Limb (tissue), 2 donors: ENCODE measurements at regions not wholly inside any gene's neighbourhood (a gene's known extent, or its start where the extent isn't known, plus 50 kb on each side); places are given as distances from the start of the nearest gene placed in this dataset.
A peak's percentile ranks its signal among the peaks of the same experiment; 100 is the strongest.
"Not testable (repeated sequence)": the region's sequence is repeated elsewhere in the genome, so short reads cannot be mapped to it uniquely, and the experiment has no call there.

Experiments
- DNase-seq, 2 donors: peaks; one replicate each; pipeline ENCODE4 v3.0.0-alpha.2; 2016; ENCODE audit errors: extremely low spot score in 2 of 2

- DNase-seq = no peak
Observed at GRCh38 chr3:102904629-102905028, 469.8 kb downstream of the ZPLD1 start.

DNA sequence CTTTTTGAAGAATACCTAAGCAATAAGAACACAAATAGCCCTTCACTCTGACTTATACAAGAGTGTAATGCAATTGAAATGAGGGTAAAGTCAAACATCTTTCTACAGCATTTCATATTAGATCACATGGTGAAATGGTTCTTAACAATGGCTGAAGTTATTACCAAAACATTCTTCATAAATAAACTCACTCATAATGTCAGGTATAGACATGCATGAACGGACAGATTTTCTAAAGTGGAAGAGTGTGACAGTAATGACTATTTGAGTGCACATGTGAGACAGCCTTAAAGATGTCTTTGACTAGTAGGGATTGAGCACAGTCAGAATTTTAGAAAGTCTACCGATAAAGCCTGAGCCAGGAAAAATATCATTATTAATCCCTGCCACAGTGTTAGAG lies 471.0 kb downstream of the ZPLD1 start:
- DNase-seq = no peak

- DNase-seq = no peak
Observed at GRCh38 chr3:102906818-102907217, 472.0 kb downstream of the ZPLD1 start.

GRCh38 chr3:102909904-102910303 lies 475.1 kb downstream of the ZPLD1 start:
- no peak for DNase-seq

- no peak for DNase-seq
Observed at GRCh38 chr3:102916532-102916931, 481.7 kb downstream of the ZPLD1 start.

GRCh38 chr3:102926618-102927017 lies 491.8 kb downstream of the ZPLD1 start:
- no peak for DNase-seq

DNA sequence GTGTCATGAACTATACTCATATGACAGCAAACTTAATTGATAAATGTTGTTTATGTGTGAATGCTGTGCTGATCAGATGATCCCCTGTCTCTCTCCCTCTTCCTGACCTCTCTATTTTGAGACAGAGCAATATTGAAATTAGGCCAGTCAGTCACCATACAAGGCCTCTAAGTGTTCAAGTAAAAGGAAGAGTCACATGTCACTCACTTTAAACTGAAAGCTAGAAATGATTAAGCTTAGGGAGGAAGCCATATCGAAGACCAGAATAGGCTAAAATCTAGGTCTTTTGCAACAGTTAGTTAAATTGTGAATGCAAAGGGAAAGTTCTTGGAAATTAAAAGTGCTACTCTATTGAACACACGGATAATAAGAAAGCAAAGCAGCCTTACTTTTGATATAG lies 498.6 kb downstream of the ZPLD1 start:
- no peak for DNase-seq

DNA sequence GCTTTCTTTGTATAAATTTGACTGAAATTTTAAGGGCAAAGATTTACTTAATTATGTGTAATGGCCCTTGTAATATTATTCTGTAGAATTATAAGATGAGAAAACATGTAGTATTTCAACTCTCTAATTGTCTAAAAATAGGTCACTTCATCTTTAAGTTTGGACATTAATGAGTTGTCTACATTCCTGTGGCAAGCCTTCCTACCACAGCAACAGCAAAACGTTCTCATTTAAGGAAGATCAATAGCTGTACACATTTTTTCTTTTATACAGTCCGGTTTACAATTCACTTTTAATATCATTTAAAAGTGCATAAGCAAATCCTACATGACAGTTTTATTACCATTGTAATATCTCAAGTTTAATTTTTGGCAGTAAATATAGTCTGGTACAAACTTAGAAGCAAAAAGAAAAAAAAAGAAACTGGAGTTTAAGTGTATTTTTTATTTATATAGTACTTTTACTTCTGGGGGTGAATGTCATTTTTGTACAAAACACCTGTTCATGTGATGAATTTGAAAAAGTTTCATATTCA lies 501.8 kb downstream of the ZPLD1 start:
- no peak for DNase-seq

GRCh38 chr3:102941786-102942185 lies 507.0 kb downstream of the ZPLD1 start:
- no peak for DNase-seq

- not testable (repeated sequence) for DNase-seq
Observed at GRCh38 chr3:102946445-102946844, 511.6 kb downstream of the ZPLD1 start.

DNA sequence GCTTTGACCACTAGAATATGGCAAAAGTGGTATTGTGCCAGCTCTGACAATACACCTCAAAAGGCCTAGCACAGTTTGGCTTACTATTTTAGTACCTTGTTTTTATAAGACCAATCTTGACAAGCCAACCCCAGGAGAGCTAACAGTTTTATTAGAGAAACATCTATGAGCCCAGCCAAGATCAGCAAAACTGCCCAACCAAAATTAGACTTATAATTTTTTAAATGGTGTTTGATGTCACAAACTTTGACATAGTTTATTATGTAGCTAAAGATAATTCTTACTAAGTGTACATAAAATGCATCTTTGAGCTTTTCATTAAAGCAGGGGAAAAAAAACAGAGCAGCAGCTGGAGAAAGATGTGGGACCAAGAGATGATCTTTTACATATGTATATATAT lies 537.5 kb downstream of the ZPLD1 start:
- no peak for DNase-seq

DNA sequence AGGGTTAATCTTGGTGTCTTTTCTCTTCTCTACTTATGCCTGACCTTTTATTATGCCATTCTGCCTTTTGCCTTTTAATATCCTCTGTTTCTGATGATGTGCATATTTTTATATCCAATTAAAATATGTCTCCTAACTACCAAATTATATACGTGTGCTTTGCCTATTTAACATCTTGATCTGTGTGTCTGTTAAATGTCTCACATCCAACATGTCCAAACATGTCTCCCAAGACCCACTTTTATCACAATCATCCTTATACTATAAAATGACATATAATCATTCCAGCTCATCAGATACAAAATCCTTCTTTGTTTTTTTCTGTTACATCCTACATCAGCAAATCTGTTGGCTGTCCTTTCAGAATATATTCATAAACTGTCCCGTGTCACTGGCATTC lies 539.5 kb downstream of the ZPLD1 start:
- DNase-seq = no peak

DNA sequence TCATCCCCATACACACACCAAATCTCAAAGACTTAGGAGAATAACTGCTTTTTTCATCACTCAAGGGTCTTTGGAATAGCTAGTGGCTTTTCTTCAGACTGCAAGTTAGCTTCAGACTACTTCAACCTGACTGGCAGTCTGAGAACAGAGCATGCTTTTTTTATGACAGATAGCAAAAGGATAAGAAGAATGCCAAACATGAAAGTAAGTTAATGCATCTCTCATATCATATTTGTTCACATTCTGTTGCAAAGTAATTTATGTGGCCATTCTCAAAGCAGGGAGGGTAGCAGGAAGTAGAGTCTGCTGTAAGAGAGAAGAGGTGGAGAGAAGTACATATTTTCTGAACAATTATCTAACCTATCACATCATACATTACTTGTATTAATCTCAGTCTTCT lies 544.4 kb downstream of the ZPLD1 start:
- no peak for DNase-seq

GRCh38 chr3:102979682-102980354 lies 545.0 kb downstream of the ZPLD1 start:
- peak; percentile 79 to 87 for DNase-seq

DNA sequence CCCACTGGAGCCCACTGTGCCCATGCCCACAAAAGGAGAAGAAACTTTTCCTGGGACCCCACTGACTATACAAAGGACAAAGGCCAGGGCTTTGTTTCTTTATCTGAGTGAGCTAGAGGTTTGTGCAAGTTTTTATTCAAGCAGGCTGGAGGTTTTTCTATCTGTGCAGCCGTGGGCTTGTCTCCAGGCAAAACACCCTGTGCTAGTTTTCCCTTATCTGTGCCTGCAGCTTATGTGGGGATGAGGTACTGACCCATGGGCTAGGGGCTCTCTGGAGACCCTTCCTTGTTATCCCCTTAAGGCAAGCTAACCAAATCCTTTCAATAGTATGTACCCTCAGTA lies 545.5 kb downstream of the ZPLD1 start:
- no peak for DNase-seq

DNA sequence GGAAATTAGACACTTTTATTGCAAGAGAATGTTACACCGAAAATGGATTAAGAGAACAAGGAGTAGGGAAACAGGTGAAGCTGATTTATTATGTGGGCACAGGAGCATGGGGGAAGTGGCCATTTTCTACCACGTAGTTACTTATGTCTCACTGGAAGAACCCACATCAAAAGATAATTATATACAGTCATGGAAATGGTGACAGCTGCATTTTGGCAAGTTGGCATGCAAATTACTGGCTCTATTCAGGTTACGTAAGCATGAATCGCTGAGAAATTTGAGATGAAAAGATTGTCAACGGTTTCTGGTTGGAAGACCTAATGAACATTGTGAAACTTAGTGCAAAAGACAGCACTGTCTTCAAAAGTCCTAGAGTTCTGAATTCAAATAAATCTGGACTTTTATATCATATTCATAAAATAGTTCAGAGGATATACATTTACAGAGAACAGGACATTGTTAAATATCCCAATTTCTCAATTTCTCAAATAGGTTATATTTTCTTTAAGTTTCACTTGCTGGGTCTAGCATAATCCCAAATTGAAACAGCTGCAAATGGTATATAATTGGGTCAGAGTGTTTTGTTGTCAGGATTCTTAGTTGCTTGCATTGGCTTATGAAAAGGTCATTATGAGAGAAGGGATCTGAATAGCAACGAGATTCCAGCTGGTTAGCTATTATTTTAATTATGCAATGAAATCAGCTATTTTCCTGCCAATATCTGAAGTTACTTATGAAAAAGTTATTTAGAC lies 567.8 kb downstream of the ZPLD1 start:
- DNase-seq = peak in 1 of 2 donors; percentile 49

GRCh38 chr3:103006526-103007183 lies 571.8 kb downstream of the ZPLD1 start:
- DNase-seq = no peak

DNA sequence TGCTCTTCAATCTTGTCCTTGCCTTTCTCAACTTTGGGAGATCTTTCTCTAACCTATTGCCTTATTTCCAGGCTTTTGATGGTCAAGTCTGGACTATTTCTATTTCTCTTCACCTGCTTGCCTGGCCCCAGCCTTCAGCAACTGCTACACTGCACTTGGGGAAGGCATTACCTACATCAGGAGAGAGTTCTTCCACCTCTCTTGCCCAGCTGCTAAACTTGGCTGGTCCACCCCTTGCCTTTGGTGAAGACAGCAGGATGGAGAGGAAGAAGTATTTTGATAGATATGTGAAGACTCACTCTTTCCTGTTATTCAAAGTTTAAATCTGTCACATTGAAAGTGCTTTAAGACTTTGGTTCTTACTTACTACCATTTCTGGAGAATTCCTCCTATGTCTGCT lies 574.8 kb downstream of the ZPLD1 start:
- DNase-seq = no peak

DNA sequence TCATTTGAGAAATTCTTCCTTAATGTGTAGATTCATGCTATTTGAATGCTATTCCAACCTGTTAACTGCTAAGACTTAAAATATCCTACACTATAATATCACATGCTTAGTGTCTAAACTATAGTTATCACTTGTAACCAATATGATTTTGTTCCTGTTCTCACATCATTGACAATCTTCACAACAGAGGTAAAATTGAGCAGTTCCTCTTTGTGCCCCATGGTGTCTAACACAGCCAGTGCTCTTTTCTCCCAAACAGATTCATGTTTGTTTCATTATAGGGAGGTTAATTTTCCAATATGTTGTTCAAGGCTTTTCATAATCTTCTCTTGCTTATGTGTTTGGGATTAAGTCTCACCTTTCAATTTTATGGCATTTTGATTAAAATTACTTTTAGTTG lies 591.1 kb downstream of the ZPLD1 start:
- DNase-seq = no peak

DNA sequence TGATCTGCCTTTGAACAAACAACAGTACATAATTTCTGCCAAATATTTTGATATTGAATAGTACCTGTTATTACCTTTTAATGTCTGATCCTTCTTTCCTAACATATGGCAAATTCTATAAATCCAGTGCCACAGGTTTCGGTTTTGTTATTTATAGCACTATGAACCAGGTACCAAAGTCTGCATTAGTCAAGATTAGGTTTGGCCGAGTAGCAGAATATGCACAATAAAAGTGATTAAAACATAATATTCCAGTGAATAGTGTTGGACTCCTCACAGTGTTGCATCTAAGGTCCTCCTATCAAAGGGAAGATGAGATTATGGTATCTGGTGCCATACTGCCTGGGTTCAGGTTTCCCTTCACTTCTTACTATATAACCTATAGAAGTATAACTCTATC lies 599.0 kb downstream of the ZPLD1 start:
- no peak for DNase-seq

DNA sequence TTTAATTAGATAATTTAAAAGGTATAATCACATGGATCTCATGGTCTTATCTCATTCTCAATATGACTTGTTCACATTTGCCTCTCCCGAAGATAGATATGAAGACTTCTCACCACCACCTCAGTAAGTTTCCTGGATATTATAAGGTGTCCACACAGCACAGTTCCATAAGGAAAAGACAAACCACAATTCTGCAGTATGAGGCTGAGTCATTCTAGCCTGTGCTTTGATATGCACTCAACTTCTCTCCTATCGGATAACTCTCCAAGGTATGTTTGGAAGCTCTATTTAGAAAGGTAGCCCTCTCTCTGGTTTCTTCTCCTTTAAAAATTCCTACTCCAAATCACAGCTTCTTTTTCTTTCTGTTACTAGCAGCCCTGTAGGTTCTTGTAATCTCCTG lies 612.8 kb downstream of the ZPLD1 start:
- no peak for DNase-seq

DNA sequence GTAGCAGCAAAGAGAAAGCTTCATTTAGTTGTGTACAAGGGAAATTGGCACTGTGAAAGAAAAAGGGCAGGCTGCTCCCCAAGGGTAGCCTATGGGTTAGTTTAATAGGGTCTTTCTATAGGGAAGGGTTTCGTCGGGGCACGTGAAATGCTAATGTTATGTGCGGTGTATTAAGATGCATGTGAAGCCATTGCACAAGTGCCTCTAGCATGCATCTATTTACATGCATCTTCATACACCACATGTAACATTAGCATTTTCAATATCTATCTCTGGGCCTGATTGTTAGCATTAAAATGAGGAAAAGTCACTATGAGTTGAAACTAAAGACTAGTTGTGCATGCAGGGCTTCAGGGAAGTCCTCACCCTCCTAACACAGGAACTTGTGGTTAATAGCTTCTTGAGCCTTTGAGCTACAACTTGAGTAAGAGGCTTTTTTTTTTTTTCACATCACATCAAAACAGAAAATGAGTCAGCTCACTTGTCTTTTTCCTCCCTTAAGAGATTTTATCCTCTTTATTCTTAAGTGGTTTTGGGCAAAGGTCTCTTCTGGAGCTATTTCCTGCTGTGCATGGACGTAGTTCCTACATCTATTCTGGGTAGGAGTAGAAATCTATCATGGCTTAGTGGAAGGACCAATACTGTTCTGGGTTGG lies 613.4 kb downstream of the ZPLD1 start:
- no peak for DNase-seq
